Loucy (cell line): ENCODE measurements at regions not wholly inside any gene's neighbourhood (a gene's known extent, or its start where the extent isn't known, plus 50 kb on each side); places are given as distances from the start of the nearest gene placed in this dataset.

Experiments
- H2AFZ ChIP-seq: fragments of 200-600 bp; sonication (generic); 2 replicates; pipeline ENCODE4 v1.6.0; 2016; ENCODE audit warnings: antibody characterized with exemption, mild to moderate bottlenecking, low read length, moderate library complexity
- H3F3A ChIP-seq: fragments of 200-600 bp; 2 replicates; pipeline ENCODE4 v1.6.0; 2016; ENCODE audit warnings: antibody characterized with exemption, low read depth, mild to moderate bottlenecking
- H3K27me3 ChIP-seq: fragments of 200-600 bp; sonication (generic); 2 replicates; pipeline ENCODE4 v1.6.1; 2014; ENCODE audit warnings: low read length, mild to moderate bottlenecking; ENCODE audit not compliant: insufficient read depth, poor library complexity, severe bottlenecking
- H3K36me3 ChIP-seq: fragments of 200-600 bp; sonication (generic); 2 replicates; pipeline ENCODE4 v1.6.1; 2016; ENCODE audit warnings: low read length; ENCODE audit not compliant: insufficient read depth
- H3K4me1 ChIP-seq: fragments of 200-600 bp; sonication (generic); 2 replicates; pipeline ENCODE4 v1.5.1; 2014; ENCODE audit warnings: low read length, mild to moderate bottlenecking; ENCODE audit not compliant: insufficient read depth, poor library complexity, severe bottlenecking
- H3K4me2 ChIP-seq: fragments of 200-600 bp; sonication (generic); 2 replicates; pipeline ENCODE4 v1.6.0; 2014; ENCODE audit warnings: antibody characterized with exemption, low read length, low read depth, mild to moderate bottlenecking; ENCODE audit not compliant: poor library complexity, severe bottlenecking
- H3K4me3 ChIP-seq: fragments of 200-600 bp; sonication (generic); 2 replicates; pipeline ENCODE4 v1.5.1; 2014; ENCODE audit warnings: low read length, mild to moderate bottlenecking, mixed read lengths; ENCODE audit not compliant: poor library complexity, severe bottlenecking
- H3K79me2 ChIP-seq: fragments of 200-600 bp; sonication (generic); 2 replicates; pipeline ENCODE4 v1.6.1; 2014; ENCODE audit warnings: low read length; ENCODE audit not compliant: insufficient read depth
- H3K9ac ChIP-seq: fragments of 200-600 bp; sonication (generic); 2 replicates; pipeline ENCODE4 v1.6.0; 2014; ENCODE audit warnings: mild to moderate bottlenecking, low read depth, low read length, moderate library complexity; ENCODE audit not compliant: poor library complexity, severe bottlenecking
- H3K9me2 ChIP-seq: fragments of 200-600 bp; sonication (generic); replicated peaks from 2 replicates; pipeline ENCODE4 v1.6.1; 2016; ENCODE audit warnings: low read depth, low read length, mixed read lengths
- H3K9me3 ChIP-seq: fragments of 200-600 bp; sonication (generic); 2 replicates; pipeline ENCODE4 v1.6.1; 2014; ENCODE audit warnings: mild to moderate bottlenecking, antibody characterized with exemption, low read length, low read depth; ENCODE audit not compliant: insufficient read depth
- H4K20me1 ChIP-seq: fragments of 200-600 bp; sonication (generic); 2 replicates; pipeline ENCODE4 v1.6.0; 2014; ENCODE audit warnings: antibody characterized with exemption, low read length, mild to moderate bottlenecking; ENCODE audit not compliant: insufficient read depth, poor library complexity, severe bottlenecking
- CTCF ChIP-seq: fragments of 200-600 bp; sonication (generic); conservative IDR thresholded peaks from 2 replicates; pipeline ENCODE4 v1.5.1; 2014; ENCODE audit warnings: mild to moderate bottlenecking, antibody characterized with exemption, low read length
- EZH2phosphoT487 ChIP-seq: fragments of 200-600 bp; IDR thresholded peaks from 2 replicates; pipeline ENCODE4 v1.6.1; 2018; ENCODE audit warnings: antibody characterized with exemption, mild to moderate bottlenecking, moderate library complexity, borderline replicate concordance

- no peaks in the 10 kb centered on the region for H3K9me2 ChIP-seq
- H3K4me2 ChIP-seq, result no peak overlapping the region
- no peaks in the 10 kb centered on the region for H3K79me2 ChIP-seq
- TF ChIP-seq CTCF, result no peak
- TF ChIP-seq EZH2phosphoT487, result no peak
- H3K9ac ChIP-seq, result no peak overlapping the region
- no peaks in the 10 kb centered on the region for H3K9me3 ChIP-seq
- H3K4me1 ChIP-seq, result no peaks in the 10 kb centered on the region
- no peaks in the 10 kb centered on the region for H4K20me1 ChIP-seq
- no peak overlapping the region for H2AFZ ChIP-seq
- no peaks in the 10 kb centered on the region for H3K27me3 ChIP-seq
- H3K4me3 ChIP-seq, result no peak overlapping the region
- H3F3A ChIP-seq, result no peaks in the 10 kb centered on the region
- no peaks in the 10 kb centered on the region for H3K36me3 ChIP-seq
Measured at GRCh38 chr10:90226517-90226916, 525.1 kb downstream of the KIF20B start.

- Histone ChIP-seq H3K36me3 (no peaks in the 10 kb centered on the region), H3K9me2 (no peaks in the 10 kb centered on the region), H3F3A (no peaks in the 10 kb centered on the region), H3K27me3 (no peaks in the 10 kb centered on the region), H3K4me1 (no peaks in the 10 kb centered on the region), H3K4me3 (no peak overlapping the region), H2AFZ (no peak overlapping the region), H4K20me1 (no peaks in the 10 kb centered on the region), H3K9ac (no peak overlapping the region), H3K4me2 (no peak overlapping the region), H3K9me3 (no peaks in the 10 kb centered on the region), H3K79me2 (no peaks in the 10 kb centered on the region)
- TF ChIP-seq EZH2phosphoT487 (no peak), CTCF (no peak)
Measured at GRCh38 chr10:90227217-90227656, 525.8 kb downstream of the KIF20B start.

GRCh38 chr10:90227786-90228185 is 526.4 kb downstream of the KIF20B start:
- Histone ChIP-seq H3K9me2 (no peaks in the 10 kb centered on the region), H3K36me3 (no peaks in the 10 kb centered on the region), H3K9me3 (no peaks in the 10 kb centered on the region), H3K79me2 (no peaks in the 10 kb centered on the region), H4K20me1 (no peaks in the 10 kb centered on the region), H3K4me1 (no peaks in the 10 kb centered on the region), H3K4me2 (no peak overlapping the region), H3F3A (no peaks in the 10 kb centered on the region), H3K27me3 (no peaks in the 10 kb centered on the region), H3K4me3 (no peak overlapping the region), H2AFZ (no peak overlapping the region), H3K9ac (no peak overlapping the region)
- TF ChIP-seq CTCF (no peak), EZH2phosphoT487 (no peak)
